Coronary artery (tissue), 2 donors: ENCODE measurements at regions not wholly inside any gene's neighbourhood (a gene's known extent, or its start where the extent isn't known, plus 50 kb on each side); places are given as distances from the start of the nearest gene placed in this dataset.

Source experiments
- DNase-seq: peaks from one replicate; pipeline ENCODE4 v3.0.0-alpha.2; 2017; ENCODE audit warnings: low spot score
- H3K27ac ChIP-seq, 2 donors: fragments of 200-600 bp; sonication (generic); one replicate each; pipeline ENCODE4 v1.5.1; 2016 to 2019
- H3K4me3 ChIP-seq: fragments of 200-600 bp; sonication (generic); 2 replicates; pipeline ENCODE4 v1.5.1; 2016; ENCODE audit warnings: mild to moderate bottlenecking, moderate library complexity
- TF ChIP-seq, protein P1 (sequence below): fragments of 200-600 bp; sonication (generic); IDR thresholded peaks from one replicate; pipeline ENCODE4 v1.5.1; 2019; ENCODE audit warnings: antibody characterized with exemption

GRCh38 chr10:128969551-128969950 lies 497.5 kb upstream of the MGMT start:
- TF ChIP-seq, protein P1, sequence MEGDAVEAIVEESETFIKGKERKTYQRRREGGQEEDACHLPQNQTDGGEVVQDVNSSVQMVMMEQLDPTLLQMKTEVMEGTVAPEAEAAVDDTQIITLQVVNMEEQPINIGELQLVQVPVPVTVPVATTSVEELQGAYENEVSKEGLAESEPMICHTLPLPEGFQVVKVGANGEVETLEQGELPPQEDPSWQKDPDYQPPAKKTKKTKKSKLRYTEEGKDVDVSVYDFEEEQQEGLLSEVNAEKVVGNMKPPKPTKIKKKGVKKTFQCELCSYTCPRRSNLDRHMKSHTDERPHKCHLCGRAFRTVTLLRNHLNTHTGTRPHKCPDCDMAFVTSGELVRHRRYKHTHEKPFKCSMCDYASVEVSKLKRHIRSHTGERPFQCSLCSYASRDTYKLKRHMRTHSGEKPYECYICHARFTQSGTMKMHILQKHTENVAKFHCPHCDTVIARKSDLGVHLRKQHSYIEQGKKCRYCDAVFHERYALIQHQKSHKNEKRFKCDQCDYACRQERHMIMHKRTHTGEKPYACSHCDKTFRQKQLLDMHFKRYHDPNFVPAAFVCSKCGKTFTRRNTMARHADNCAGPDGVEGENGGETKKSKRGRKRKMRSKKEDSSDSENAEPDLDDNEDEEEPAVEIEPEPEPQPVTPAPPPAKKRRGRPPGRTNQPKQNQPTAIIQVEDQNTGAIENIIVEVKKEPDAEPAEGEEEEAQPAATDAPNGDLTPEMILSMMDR, result no peak
- DNase-seq, result no peak
- no peak overlapping the region for H3K4me3 ChIP-seq
- no peak overlapping the region for H3K27ac ChIP-seq

- TF ChIP-seq, protein P1, result no peak
- DNase-seq, result no peak
Measured at GRCh38 chr10:128971374-128972035, 495.5 kb upstream of the MGMT start.

DNA sequence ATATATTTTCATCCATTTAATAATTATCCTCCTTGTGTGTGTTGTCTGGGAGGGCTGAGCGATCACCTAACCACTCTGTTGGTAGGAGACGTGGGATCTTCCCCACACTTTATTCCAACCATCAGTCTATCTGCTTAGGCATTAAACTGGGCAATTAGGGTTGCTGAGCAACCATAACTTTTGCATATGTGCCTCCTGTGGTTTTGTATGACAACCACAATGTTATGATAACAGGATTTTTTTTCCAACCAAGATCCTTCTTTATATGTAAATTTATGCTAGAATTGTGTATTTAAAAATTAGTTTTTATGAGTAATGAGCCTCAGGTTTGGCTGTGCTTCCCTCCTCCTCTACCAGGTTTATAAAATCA lies 495.0 kb upstream of the MGMT start:
- no peak overlapping the region for H3K27ac ChIP-seq
- no peak overlapping the region for H3K4me3 ChIP-seq
- DNase-seq, result no peak
- TF ChIP-seq, protein P1, result no peak

More at GRCh38 chr10:128971374-128972035, 495.5 kb upstream of the MGMT start:
- no peak overlapping the region for H3K27ac ChIP-seq
- no peak overlapping the region for H3K4me3 ChIP-seq

DNA sequence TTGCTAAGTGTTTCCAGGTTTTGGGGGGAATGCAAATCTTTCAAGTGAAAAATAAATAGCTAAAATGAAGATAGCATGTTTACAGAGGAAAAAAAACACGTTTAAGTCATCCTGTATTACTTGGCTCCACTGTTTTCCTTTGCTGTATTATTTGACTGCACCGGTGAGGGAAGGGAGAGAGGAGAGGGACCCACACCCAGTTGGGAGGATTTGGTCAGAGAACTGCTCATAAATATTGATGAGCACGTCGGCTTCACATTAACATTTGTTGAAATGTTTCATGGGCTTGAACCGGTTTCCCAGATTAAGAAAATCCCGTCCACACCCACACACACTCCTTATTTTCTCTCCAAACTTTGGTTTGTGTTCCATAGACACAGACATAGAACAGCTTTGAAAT lies 493.8 kb upstream of the MGMT start:
- TF ChIP-seq, protein P1, result no peak
- no peak for DNase-seq
- no peak overlapping the region for H3K4me3 ChIP-seq
- H3K27ac ChIP-seq, result no peak overlapping the region

DNA sequence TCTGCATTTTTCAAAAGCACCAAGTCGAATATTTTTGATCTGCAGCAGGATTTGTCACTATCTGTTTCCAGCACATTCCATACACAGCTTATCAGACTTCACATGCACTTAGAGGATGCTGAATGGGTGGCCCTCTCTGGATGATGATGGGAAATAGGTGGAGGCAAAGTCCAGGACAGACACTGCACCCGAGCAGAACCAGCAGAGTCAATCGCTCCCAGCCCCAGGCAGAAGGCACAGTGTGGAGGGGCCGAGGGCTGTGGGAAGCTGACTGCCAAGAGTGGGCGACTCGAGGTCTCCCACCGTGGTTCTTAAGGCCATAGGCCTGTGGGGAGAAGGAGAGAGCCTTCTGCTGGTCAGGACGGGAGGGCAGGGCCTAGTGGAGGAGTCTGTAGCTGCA lies 490.2 kb upstream of the MGMT start:
- no peak overlapping the region for H3K4me3 ChIP-seq
- TF ChIP-seq, protein P1, result no peak
- H3K27ac ChIP-seq, result no peak overlapping the region
- no peak for DNase-seq

DNA sequence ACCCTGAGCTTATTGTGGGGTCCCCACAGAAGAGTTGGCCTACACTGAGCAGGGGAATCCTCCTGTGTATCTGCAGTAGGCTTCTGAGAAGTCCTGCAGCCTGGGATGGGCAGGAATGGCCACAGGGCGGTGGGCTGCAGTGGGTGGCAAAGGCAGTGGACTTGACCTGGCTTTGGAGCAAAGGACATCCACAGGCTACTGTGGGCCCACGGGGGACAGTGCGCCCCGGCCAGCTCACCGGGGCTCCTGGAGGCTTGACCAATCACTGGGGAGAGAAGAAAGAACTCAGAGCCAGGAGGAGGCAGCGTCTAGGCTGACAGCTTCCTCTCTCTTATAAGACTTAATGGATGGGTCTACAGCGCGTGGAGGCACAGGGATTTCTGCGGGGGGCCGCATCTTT lies 488.8 kb upstream of the MGMT start:
- Histone ChIP-seq H3K4me3 (no peak overlapping the region), H3K27ac (no peak overlapping the region)
- TF ChIP-seq, protein P1, result no peak
- no peak for DNase-seq

DNA sequence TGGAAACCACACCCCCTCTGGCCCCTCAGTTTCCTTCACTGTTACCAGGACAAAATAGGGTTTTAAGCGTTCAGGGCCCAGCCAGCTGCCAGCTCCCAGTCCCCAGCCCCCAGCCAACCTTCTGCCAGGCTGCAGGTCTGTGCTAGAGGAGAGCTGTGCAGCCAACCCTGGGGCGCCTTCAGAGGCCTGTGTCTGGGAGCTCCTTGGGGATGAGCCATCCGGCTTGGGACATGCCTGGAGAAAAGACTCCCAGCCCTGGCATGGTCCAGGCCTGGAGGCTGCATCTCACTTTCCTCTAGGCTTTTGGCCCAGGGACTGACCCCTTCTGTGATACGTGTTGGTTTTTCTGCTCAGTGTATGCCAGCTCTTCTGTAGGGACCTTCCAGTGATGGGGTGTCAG lies 487.6 kb upstream of the MGMT start:
- Histone ChIP-seq H3K27ac (no peak overlapping the region), H3K4me3 (no peak overlapping the region)
- DNase-seq, result no peak
- TF ChIP-seq, protein P1, result no peak
